ENCODE measurements at regions not wholly inside any gene's neighbourhood (a gene's known extent, or its start where the extent isn't known, plus 50 kb on each side); places are given as distances from the start of the nearest gene placed in this dataset.

GRCh38 chr11:15772547-15772946 is 583.8 kb downstream of the SOX6 start:
- TF ChIP-seq CTCF (IDR thresholded peaks at IDR 0.05), result no peak
- TF ChIP-seq POLR2A (IDR thresholded peaks at IDR 0.05), result no peak

All from breast epithelium (tissue), 3 donors.